Thyroid gland (tissue), 4 donors: ENCODE measurements at regions not wholly inside any gene's neighbourhood (a gene's known extent, or its start where the extent isn't known, plus 50 kb on each side); places are given as distances from the start of the nearest gene placed in this dataset.

Source experiments
- POLR2A ChIP-seq, 2 donors: fragments of 450-650 bp; IDR thresholded peaks; one replicate each; pipeline ENCODE4 v1.6.1; 2017; ENCODE audit warnings: antibody characterized with exemption in 2 of 2, mild to moderate bottlenecking in 2 of 2, moderate library complexity in 1 of 2
- TF ChIP-seq, protein P1 (sequence below), 6 experiments: fragments of 200-600 bp in 3 of 6; fragments of 450-650 bp in 3 of 6; sonication (generic) in 3 of 6; IDR thresholded peaks; one replicate each; pipeline ENCODE4 v1.5.1; 2016 to 2019; ENCODE audit warnings: antibody characterized with exemption in 6 of 6, mild to moderate bottlenecking in 2 of 6, inconsistent platforms in 1 of 6, moderate library complexity in 1 of 6

DNA sequence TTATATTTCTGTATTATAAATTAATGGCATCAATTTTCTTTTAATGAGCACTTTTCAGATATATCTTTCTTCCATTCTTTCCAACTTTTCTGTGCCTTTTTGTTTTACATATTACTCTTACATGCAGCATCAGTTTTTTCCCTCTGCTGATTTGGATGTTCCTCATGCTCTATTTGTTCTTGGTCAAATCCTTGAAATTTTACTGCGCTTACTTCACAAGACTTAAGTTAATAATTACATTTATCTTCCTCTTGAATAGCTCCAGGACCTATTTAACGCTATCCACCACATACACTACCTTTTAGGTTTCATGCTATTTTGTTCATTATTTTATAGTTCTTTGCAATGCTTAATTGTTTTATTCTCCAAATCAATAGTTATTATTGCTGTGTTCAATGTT lies 97.6 kb upstream of the CTTNBP2 start:
- TF ChIP-seq, protein P1, sequence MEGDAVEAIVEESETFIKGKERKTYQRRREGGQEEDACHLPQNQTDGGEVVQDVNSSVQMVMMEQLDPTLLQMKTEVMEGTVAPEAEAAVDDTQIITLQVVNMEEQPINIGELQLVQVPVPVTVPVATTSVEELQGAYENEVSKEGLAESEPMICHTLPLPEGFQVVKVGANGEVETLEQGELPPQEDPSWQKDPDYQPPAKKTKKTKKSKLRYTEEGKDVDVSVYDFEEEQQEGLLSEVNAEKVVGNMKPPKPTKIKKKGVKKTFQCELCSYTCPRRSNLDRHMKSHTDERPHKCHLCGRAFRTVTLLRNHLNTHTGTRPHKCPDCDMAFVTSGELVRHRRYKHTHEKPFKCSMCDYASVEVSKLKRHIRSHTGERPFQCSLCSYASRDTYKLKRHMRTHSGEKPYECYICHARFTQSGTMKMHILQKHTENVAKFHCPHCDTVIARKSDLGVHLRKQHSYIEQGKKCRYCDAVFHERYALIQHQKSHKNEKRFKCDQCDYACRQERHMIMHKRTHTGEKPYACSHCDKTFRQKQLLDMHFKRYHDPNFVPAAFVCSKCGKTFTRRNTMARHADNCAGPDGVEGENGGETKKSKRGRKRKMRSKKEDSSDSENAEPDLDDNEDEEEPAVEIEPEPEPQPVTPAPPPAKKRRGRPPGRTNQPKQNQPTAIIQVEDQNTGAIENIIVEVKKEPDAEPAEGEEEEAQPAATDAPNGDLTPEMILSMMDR (IDR thresholded peaks at IDR 0.05), result no peak
- TF ChIP-seq POLR2A (IDR thresholded peaks at IDR 0.05), result no peak
